Glutamatergic neuron (in vitro differentiated cells): ENCODE measurements at regions not wholly inside any gene's neighbourhood (a gene's known extent, or its start where the extent isn't known, plus 50 kb on each side); places are given as distances from the start of the nearest gene placed in this dataset.
A peak's percentile ranks its signal among the peaks of the same experiment; 100 is the strongest.

Experiments
- DNase-seq: peaks from one replicate; pipeline ENCODE4 v3.0.0; 2022
- H3K27ac Mint-ChIP-seq: one replicate; pipeline ENCODE4 v1.8.0; 2020; ENCODE audit warnings: mild to moderate bottlenecking, mixed read lengths, inconsistent platforms; ENCODE audit not compliant: unreplicated experiment
- H3K27me3 Mint-ChIP-seq: one replicate; pipeline ENCODE4 v1.8.0; 2020; ENCODE audit warnings: mild to moderate bottlenecking, moderate library complexity, mixed read lengths, inconsistent platforms; ENCODE audit not compliant: unreplicated experiment
- H3K36me3 Mint-ChIP-seq: one replicate; pipeline ENCODE4 v1.8.0; 2020; ENCODE audit warnings: mild to moderate bottlenecking, mixed read lengths, inconsistent platforms; ENCODE audit not compliant: unreplicated experiment
- H3K4me1 Mint-ChIP-seq: one replicate; pipeline ENCODE4 v1.8.0; 2020; ENCODE audit warnings: mild to moderate bottlenecking, low read depth, mixed read lengths, inconsistent platforms; ENCODE audit not compliant: unreplicated experiment
- H3K4me3 Mint-ChIP-seq: one replicate; pipeline ENCODE4 v1.8.0; 2020; ENCODE audit warnings: mild to moderate bottlenecking, mixed read lengths, inconsistent platforms; ENCODE audit not compliant: unreplicated experiment
- H3K9me3 Mint-ChIP-seq: one replicate; pipeline ENCODE4 v1.8.0; 2020; ENCODE audit warnings: mild to moderate bottlenecking, moderate library complexity, mixed read lengths, inconsistent platforms; ENCODE audit not compliant: unreplicated experiment
- CTCF ChIP-seq: fragments of 200-600 bp; sonication (generic); IDR thresholded peaks from one replicate; pipeline ENCODE4 v1.5.0; 2021; ENCODE audit not compliant: partially characterized antibody, unreplicated experiment

DNA sequence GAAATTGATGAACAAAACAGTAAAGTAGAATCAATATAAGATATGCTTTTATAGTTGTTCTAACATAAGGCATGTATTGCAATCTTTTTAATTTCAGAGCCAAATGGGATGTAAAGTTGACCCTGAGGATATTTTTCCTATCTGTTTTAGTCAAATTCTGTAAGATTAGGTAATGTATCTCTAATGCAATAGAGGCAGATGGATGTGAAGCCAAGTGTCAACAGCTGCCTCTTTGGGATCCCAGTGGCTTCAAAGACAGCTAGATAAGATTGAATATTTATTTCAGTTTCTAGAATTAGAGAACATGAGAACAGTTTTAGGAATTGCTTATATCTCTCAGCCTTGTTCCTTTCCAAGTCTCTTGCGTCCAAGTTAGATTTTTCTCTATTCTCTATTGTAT, 208.3 kb downstream of the DNAJB9 start:
- no peak overlapping the region for H3K4me3 Mint-ChIP-seq

GRCh38 chr7:108789451-108789850, 219.8 kb downstream of the DNAJB9 start:
- TF ChIP-seq CTCF = no peak
- Mint-ChIP-seq H3K9me3 (peaks cover 2% of the 10 kb centered on the region), H3K27me3 (no peaks in the 10 kb centered on the region), H3K36me3 (no peaks in the 10 kb centered on the region), H3K27ac (no peak overlapping the region), H3K4me1 (no peaks in the 10 kb centered on the region), H3K4me3 (no peak overlapping the region)
- no peak for DNase-seq

More for the DNA sequence above, 208.3 kb downstream of the DNAJB9 start:
- H3K4me1 Mint-ChIP-seq = peaks cover 5% of the 10 kb centered on the region
- H3K9me3 Mint-ChIP-seq = peaks cover 2% of the 10 kb centered on the region
- DNase-seq = no peak
- H3K36me3 Mint-ChIP-seq = no peaks in the 10 kb centered on the region
- H3K27me3 Mint-ChIP-seq = no peaks in the 10 kb centered on the region
- TF ChIP-seq CTCF = no peak
- H3K27ac Mint-ChIP-seq = no peak overlapping the region

GRCh38 chr7:108794466-108794865, 224.8 kb downstream of the DNAJB9 start:
- Mint-ChIP-seq H3K36me3 (no peaks in the 10 kb centered on the region), H3K27ac (no peak overlapping the region), H3K4me1 (no peaks in the 10 kb centered on the region), H3K9me3 (peaks cover 2% of the 10 kb centered on the region), H3K27me3 (no peaks in the 10 kb centered on the region), H3K4me3 (no peak overlapping the region)
- no peak for TF ChIP-seq CTCF
- DNase-seq = no peak

DNA sequence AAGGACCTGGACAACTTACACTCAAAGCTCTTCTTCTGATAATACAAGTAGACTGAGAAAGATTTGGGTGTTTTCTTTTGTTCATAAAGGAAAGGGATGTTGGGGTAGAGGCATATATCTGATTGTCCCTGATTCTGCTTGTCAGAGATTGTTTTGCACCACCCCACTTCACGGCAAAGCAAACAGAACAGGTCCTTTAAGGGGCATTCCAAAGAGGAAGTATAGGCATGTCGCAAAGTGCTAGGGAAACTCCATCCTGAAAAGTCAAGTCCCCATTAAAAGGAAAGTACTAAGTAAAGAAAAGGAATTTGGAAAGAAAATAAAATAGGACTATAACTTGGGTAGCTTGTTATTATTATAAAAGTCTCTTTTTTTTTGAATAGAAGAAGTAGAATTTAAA, 233.0 kb downstream of the DNAJB9 start:
- no peak for DNase-seq
- Mint-ChIP-seq H3K36me3 (no peaks in the 10 kb centered on the region), H3K4me1 (no peaks in the 10 kb centered on the region), H3K27me3 (no peaks in the 10 kb centered on the region), H3K9me3 (peaks cover 1% of the 10 kb centered on the region), H3K4me3 (no peak overlapping the region), H3K27ac (no peak overlapping the region)
- no peak for TF ChIP-seq CTCF

- TF ChIP-seq CTCF = peak; percentile 76
- Mint-ChIP-seq H3K9me3 (peaks cover 1% of the 10 kb centered on the region), H3K27me3 (no peaks in the 10 kb centered on the region), H3K4me3 (no peak overlapping the region), H3K36me3 (no peaks in the 10 kb centered on the region), H3K4me1 (no peaks in the 10 kb centered on the region), H3K27ac (no peak overlapping the region)
- no peak for DNase-seq
Measured at GRCh38 chr7:108805808-108806397, 236.2 kb downstream of the DNAJB9 start.
